ENCODE measurements at regions not wholly inside any gene's neighbourhood (a gene's known extent, or its start where the extent isn't known, plus 50 kb on each side); places are given as distances from the start of the nearest gene placed in this dataset.
"Not testable (repeated sequence)": the region's sequence is repeated elsewhere in the genome, so short reads cannot be mapped to it uniquely, and the experiment has no call there.

DNA sequence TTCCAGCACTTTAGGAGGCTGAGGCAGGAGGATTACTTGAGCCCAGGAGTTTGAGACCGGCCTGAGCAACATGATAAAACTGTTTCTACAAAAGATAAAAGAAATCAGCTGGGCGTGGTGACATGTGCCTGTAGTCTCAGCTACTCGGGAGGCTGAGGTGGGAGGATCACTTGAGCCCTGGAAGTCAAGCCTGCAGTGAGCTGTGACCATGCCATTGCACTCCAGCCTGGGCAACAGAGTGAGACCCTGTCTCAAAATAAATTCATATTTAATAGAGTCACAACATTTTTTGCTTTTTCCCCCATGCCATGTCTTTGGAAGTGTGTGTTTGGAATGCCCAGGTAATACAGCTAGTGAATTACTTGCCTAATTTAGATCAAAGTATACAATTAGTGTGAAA lies 349.6 kb downstream of the PRL start:
- H3K9me2 ChIP-seq; H4K20me1 ChIP-seq (ENCODE audit: insufficient read depth); DNase-seq; H3K36me3 ChIP-seq (replicated peaks in 1 of 2; ENCODE audit: control insufficient read depth in 1 of 2, insufficient read depth in 2 of 2, low read length in 1 of 2); H2AFZ ChIP-seq (ENCODE audit: low read depth); H3K27me3 ChIP-seq (ENCODE audit: insufficient read depth); H3K9me3 ChIP-seq; H3K79me2 ChIP-seq (ENCODE audit: insufficient read depth); H3K9ac ChIP-seq; POLR2A ChIA-PET; CTCF ChIA-PET; H3K4me3 ChIP-seq (ENCODE audit: low read depth in 2 of 2, low read length in 1 of 2): not testable (repeated sequence)
- Histone ChIP-seq H3K4me1 (ENCODE audit: control insufficient read depth in 1 of 2, insufficient read depth in 2 of 2, low read depth in 1 of 2, low read length in 1 of 2) (peaks cover 22 to 40% of the 10 kb centered on the region in 2 experiments; a peak in 3 of 4 replicates), H3F3A (replicated peaks; ENCODE audit: insufficient read depth) (peaks cover 26% of the 10 kb centered on the region), H3K4me2 (peak overlapping the region; percentile 65; the same call in 1 of the 2 replicates), H3K27ac (ENCODE audit: low read depth in 2 of 2, low read length in 1 of 2) (peak overlapping the region; percentile 61 to 79; a peak in 3 of 4 replicates)
- 92% methylated on average over 3 of the region's 3 CpGs for WGBS (ENCODE audit: low lambda C conversion rate)

GRCh38 chr6:21947731-21948386 lies 349.0 kb downstream of the PRL start:
- peak overlapping the region; percentile 61 to 79 for H3K27ac ChIP-seq (ENCODE audit: low read depth in 2 of 2, low read length in 1 of 2)

DNA sequence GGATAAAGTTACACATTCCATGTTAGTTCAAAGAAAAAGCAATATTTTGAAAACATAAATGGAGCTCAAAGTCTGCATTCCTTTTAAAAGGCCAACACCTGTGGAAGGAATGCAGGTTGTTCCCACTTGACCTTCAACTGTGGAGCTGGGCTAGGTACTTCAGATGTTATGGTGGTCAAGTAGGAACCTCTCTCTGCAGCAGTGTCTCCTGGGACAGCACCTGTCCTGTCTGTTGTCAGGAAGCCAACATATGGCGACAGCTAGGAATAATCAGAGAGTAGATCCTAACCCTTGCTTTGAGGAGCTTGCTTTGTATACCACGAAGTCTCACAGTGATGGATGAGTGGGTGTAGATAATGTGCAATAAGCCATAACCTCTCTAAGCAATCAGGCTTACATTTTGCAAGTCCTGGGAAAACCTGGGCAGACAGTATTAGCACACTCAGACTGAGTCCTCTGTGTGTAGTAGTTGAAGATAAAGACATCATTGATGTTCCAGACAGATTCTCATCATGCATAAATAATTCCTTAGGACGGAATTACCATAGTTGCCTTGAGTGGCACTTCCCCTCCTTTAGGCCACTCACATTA lies 347.5 kb downstream of the PRL start:
- no peaks in the 10 kb centered on the region for H3K9me2 ChIP-seq
- WGBS (ENCODE audit: low lambda C conversion rate), result 71% methylated on average over 3 of the region's 3 CpGs
- no peaks in the 10 kb centered on the region for H3K36me3 ChIP-seq (replicated peaks in 1 of 2; ENCODE audit: control insufficient read depth in 1 of 2, insufficient read depth in 2 of 2, low read length in 1 of 2)
- H3F3A ChIP-seq (replicated peaks; ENCODE audit: insufficient read depth), result peaks cover 15% of the 10 kb centered on the region
- POLR2A ChIA-PET, result no interaction called here
- peak overlapping the region in 1 of 2 experiments; percentile 51; a peak in 2 of 4 replicates for H3K27ac ChIP-seq (ENCODE audit: low read depth in 2 of 2, low read length in 1 of 2)
- CTCF ChIA-PET, result no interaction called here
- no peak overlapping the region for H3K9ac ChIP-seq
- H2AFZ ChIP-seq (ENCODE audit: low read depth), result no peak overlapping the region
- no peak overlapping the region for H3K4me3 ChIP-seq (ENCODE audit: low read depth in 2 of 2, low read length in 1 of 2)
- H4K20me1 ChIP-seq (ENCODE audit: insufficient read depth), result no peaks in the 10 kb centered on the region
- H3K79me2 ChIP-seq (ENCODE audit: insufficient read depth), result no peaks in the 10 kb centered on the region
- H3K4me2 ChIP-seq, result no peak overlapping the region
- no peak for DNase-seq
- peaks cover 26 to 43% of the 10 kb centered on the region in 2 experiments; a peak in 3 of 4 replicates for H3K4me1 ChIP-seq (ENCODE audit: control insufficient read depth in 1 of 2, insufficient read depth in 2 of 2, low read depth in 1 of 2, low read length in 1 of 2)
- no peaks in the 10 kb centered on the region for H3K27me3 ChIP-seq (ENCODE audit: insufficient read depth)
- H3K9me3 ChIP-seq, result no peaks in the 10 kb centered on the region
- TF ChIP-seq, protein P1, sequence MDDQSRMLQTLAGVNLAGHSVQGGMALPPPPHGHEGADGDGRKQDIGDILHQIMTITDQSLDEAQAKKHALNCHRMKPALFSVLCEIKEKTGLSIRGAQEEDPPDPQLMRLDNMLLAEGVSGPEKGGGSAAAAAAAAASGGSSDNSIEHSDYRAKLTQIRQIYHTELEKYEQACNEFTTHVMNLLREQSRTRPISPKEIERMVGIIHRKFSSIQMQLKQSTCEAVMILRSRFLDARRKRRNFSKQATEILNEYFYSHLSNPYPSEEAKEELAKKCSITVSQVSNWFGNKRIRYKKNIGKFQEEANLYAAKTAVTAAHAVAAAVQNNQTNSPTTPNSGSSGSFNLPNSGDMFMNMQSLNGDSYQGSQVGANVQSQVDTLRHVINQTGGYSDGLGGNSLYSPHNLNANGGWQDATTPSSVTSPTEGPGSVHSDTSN (IDR thresholded peaks at IDR 0.05), result no peak
- no peak for TF ChIP-seq RFX5 (IDR thresholded peaks at IDR 0.05; ENCODE audit: low read length)
- TF ChIP-seq TEAD4 (IDR thresholded peaks at IDR 0.05; ENCODE audit: borderline replicate concordance, insufficient read depth), result no peak
- TF ChIP-seq EZH2phosphoT487 (IDR thresholded peaks at IDR 0.05; ENCODE audit: borderline replicate concordance, low read depth), result no peak
- TF ChIP-seq SIN3A (IDR thresholded peaks at IDR 0.05; ENCODE audit: borderline replicate concordance, low read depth, low read length), result no peak
- TF ChIP-seq REST (IDR thresholded peaks at IDR 0.05; ENCODE audit: low read depth, low read length), result no peak
- no peak for TF ChIP-seq MAX (IDR thresholded peaks at IDR 0.05; ENCODE audit: low read depth)
- TF ChIP-seq ZBTB33 (IDR thresholded peaks at IDR 0.05; ENCODE audit: borderline replicate concordance, low read depth), result no peak
- TF ChIP-seq FOSL2 (IDR thresholded peaks at IDR 0.05; ENCODE audit: borderline replicate concordance, low read depth), result no peak

More at GRCh38 chr6:21947731-21948386, 349.0 kb downstream of the PRL start:
- no peaks in the 10 kb centered on the region for H3K27me3 ChIP-seq (ENCODE audit: insufficient read depth)
- H3K9ac ChIP-seq, result peak overlapping the region; percentile 41; the same call in 1 of the 2 replicates
- no peaks in the 10 kb centered on the region for H3K36me3 ChIP-seq (replicated peaks in 1 of 2; ENCODE audit: control insufficient read depth in 1 of 2, insufficient read depth in 2 of 2, low read length in 1 of 2)
- H3K9me2 ChIP-seq, result no peaks in the 10 kb centered on the region
- no peaks in the 10 kb centered on the region for H3K79me2 ChIP-seq (ENCODE audit: insufficient read depth)
- peak; percentile 31 for DNase-seq
- no peaks in the 10 kb centered on the region for H3K9me3 ChIP-seq
- POLR2A ChIA-PET, result no interaction called here
- peaks cover 29 to 33% of the 10 kb centered on the region in 2 experiments; a peak in 3 of 4 replicates for H3K4me1 ChIP-seq (ENCODE audit: control insufficient read depth in 1 of 2, insufficient read depth in 2 of 2, low read depth in 1 of 2, low read length in 1 of 2)
- CTCF ChIA-PET, result no interaction called here
- H3K4me2 ChIP-seq, result peak overlapping the region; percentile 65
- H3F3A ChIP-seq (replicated peaks; ENCODE audit: insufficient read depth), result peaks cover 21% of the 10 kb centered on the region
- WGBS (ENCODE audit: low lambda C conversion rate), result 37% methylated on average over 6 of the region's 6 CpGs
- H3K4me3 ChIP-seq (ENCODE audit: low read depth in 2 of 2, low read length in 1 of 2), result no peak overlapping the region
- no peaks in the 10 kb centered on the region for H4K20me1 ChIP-seq (ENCODE audit: insufficient read depth)
- TF ChIP-seq TCF12 (IDR thresholded peaks at IDR 0.05), result 0 out of 2 replicates have a peak, but pooled peaks have one; percentile 7
- peak; percentile 23 to 33; a peak in 2 of 4 replicates for TF ChIP-seq EP300 (IDR thresholded peaks at IDR 0.05; ENCODE audit: borderline replicate concordance in 1 of 2, low read depth in 1 of 2, low read length in 1 of 2)
- no peak; the same call in 1 of the 2 replicates for TF ChIP-seq RAD21 (IDR thresholded peaks at IDR 0.05; ENCODE audit: low read length)
- peak; percentile 42; the same call in 1 of the 2 replicates for TF ChIP-seq MEF2A (IDR thresholded peaks at IDR 0.05; ENCODE audit: borderline replicate concordance, low read depth)
- TF ChIP-seq CHD2 (IDR thresholded peaks at IDR 0.05; ENCODE audit: low read length, partially characterized antibody), result peak; percentile 8
- TF ChIP-seq NRF1 (IDR thresholded peaks at IDR 0.05; ENCODE audit: low read depth, low read length), result no peak
- no peak overlapping the region for H2AFZ ChIP-seq (ENCODE audit: low read depth)
